Right forelimb (tissue), 1 donor: ENCODE measurements at regions not wholly inside any gene's neighbourhood (a gene's known extent, or its start where the extent isn't known, plus 50 kb on each side); places are given as distances from the start of the nearest gene placed in this dataset.

Experiments used
- DNase-seq: peaks from one replicate; pipeline ENCODE4 v3.0.0-alpha.2; 2018

DNA sequence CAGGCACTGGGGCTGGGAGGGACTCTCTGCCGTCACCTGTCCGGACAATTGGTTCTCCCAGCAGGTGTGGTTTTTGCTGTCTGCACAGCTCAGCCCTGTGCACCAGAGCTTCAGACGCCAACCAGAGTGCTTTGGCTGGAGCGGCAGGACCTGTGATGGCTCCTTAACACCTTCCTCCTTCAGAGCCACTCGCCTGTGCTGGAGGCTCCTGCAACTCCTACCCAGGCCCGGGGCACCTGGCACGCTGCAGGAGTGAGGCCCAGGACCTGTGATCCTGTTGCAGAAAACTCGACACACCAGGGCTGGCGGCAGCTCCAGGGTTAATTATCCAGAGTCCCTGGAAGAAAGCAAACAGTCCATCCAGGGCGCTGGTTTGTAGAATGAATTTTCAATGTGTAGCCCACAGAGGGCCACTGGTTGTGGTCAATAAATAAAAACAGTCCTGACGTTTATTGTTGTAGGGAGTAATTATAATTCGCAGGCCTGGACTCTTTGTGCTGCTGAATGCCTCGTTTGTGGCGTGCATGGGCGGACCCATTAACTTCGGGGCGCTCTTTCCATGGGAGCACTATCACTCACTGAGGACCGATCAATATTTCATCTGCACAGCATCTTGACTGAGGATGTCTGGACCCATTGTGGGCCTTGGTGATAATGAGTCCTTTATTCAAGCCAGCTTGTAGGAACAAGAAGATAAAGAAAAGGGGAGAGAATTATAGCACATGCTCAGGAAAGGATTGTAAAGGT lies 339.7 kb upstream of the IRX4 start:
- DNase-seq: no peak

DNA sequence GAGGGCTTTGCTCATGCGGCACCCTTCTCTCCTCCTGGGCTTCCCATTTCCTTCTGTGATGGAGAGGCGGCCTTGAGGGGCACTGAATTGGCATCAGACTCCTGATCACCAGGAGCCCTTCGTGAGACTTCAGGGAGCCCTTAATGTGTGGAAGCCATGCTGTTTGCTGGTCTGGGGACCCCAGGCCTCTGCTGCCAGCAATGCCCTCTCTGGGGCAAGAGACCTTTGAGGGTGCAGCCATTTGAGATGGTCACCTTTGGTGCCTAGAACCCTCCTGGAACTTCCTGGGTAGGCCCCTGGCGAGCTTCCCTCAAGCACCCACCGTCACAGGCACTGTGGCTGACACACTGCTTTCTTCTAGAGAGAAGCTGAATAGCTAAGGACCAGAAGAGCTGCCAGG lies 338.7 kb upstream of the IRX4 start:
- no peak for DNase-seq

DNA sequence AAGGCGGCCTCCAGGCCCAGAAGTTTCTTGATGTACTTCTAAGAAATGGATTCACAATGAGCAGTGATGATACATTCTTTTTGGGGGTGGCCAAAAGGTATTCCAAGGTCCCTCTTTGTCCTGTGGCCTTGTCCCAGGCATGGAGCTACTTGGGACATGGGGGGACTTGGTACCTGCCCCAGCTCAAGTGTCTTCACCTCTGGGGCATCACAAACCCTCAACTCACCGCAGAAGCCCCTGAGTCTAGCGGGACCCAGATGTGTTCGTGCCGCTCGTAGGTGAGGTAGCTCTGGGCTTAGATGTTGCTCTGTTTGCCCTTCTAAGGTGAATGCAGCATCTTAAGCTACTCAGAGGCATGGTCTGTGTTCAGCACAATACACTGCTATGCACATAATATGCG lies 338.0 kb upstream of the IRX4 start:
- DNase-seq: no peak

DNA sequence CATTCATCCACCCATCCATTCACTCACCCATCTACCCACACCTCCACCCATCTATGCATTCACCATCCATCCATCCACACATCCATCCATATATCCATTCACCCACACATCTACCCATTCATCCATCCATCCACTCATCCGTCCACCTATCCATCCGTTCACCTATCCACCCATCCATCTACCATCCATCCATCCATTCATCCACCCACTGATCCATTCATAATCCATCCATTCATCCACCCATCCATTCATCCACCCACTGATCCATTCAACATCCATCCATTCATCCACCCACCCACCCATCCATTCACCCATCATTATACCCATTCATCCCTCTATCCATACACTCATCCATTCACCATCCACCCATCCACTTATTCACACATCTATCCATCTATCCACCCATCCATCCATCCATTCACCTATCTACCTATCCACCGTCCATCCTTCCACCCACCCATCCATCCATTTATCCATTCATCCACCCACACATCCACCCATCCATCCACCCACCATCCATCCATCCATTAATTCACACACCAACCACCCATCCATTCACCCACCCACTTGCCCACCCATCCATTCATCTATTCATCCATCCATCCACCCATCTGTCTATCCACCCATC lies 336.5 kb upstream of the IRX4 start:
- no peak for DNase-seq

DNA sequence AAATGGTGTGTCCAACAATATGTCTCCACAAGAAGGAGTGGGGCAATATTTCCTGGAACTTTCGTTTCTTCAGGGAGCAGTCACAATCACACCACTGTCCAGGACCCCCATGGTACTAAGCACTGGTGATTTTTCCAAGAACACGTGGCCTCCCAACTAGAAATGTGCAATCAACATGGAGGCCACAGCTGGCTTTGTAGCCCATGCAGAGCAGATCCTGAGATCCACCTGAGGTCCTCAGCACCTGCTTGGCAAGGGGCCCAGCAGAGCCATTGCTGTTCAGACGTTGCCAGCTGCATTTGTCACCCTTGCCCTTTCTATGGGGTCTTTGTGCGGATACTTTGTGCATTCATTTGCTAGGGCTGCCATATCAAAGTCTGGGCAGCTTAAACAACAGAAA lies 334.5 kb upstream of the IRX4 start:
- no peak for DNase-seq

DNA sequence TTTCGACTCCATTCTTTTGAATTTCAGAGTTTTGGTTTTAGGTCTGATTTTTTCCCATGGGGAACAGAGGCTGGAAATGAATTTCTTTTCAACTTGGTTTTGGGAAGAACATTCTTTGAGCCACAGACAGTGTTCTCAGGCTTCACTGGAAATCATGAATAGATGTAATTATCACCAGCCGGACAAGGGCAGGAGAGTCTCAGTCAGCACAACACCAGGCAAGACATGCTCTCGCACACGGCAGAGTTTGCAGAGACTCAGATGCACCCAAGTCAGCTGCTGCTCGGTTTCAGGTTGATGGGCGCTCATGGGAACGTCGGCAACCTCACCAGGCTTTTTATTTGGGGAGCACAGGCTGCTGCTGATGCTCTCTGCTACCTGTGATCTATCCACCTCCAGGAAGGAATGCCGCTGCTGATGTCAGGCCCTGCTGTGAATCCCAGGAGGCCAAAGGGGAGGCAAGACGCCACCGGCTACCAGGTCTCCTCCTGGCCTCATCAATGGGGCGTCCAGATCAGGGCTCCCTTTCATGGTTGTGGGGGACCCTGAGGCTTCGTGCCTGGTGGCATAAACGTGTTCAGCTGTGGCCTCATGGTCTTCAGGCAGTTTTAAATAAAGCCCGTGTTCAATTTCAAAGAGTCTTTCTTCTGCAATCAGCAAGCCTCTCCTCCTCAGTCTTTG lies 332.3 kb upstream of the IRX4 start:
- no peak for DNase-seq

DNA sequence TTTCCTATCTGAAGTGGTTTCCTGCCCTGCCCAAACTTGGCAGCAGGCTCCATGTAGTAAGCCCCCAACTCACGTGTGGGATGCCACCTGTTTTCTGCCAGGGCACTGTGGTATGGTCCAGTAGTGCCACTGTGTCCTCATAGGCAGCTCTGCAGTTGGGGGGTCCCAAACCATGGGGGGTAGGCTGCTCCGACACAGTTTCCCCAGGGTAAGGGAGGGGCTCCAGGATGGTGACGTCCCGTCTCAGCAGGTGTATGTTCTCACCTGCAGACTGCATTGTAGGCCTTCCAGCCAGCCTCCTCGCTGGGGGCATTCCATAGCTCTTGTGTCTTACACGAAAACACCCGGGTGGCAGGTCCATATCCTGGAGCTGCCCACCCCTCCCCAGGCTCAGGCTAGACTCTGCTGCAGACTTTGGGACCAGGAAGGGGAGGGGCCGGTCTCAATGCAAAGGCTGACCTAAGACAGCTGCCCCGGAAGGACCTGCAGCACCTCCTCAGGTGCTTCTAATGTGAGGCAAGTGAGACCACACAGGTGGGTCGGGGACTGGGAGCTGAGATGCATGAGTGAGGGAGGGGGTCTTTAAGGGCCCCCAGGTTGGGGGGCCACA lies 330.5 kb upstream of the IRX4 start:
- DNase-seq: no peak

DNA sequence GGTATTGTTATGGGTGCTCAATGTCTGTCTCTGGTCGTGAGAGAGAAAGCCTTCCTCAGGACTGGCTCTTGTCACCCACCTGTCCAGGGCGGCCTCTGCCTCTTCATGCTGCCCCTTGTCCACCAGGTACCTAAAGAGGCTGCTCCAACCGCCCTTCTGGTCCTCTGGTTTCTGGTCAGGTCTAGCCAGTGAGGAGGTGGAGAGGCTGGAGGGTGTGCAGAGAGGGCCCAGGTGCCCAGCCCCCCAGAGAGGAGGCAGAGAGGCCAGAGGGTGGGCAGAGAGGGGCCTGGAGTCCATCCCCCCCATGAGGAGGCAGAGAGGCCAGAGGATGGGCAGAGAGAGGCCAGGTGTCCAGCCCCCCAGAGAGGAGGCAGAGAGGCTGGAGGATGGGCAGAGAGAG lies 329.8 kb upstream of the IRX4 start:
- DNase-seq: no peak

DNA sequence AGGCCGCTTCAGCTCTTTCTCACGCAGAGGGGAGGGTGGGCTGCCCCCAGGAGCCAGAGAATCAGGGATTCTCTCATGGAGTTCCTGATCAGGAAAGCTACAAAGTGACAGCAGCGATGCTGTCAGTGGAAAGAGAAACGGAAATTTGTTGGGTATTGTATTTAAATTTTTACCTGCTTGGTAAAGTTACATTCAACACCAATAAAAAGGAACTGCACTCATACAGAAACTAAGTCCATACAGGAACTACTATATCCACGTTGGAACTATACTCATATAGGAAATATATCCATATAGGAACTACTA lies 325.5 kb upstream of the IRX4 start:
- no peak for DNase-seq

DNA sequence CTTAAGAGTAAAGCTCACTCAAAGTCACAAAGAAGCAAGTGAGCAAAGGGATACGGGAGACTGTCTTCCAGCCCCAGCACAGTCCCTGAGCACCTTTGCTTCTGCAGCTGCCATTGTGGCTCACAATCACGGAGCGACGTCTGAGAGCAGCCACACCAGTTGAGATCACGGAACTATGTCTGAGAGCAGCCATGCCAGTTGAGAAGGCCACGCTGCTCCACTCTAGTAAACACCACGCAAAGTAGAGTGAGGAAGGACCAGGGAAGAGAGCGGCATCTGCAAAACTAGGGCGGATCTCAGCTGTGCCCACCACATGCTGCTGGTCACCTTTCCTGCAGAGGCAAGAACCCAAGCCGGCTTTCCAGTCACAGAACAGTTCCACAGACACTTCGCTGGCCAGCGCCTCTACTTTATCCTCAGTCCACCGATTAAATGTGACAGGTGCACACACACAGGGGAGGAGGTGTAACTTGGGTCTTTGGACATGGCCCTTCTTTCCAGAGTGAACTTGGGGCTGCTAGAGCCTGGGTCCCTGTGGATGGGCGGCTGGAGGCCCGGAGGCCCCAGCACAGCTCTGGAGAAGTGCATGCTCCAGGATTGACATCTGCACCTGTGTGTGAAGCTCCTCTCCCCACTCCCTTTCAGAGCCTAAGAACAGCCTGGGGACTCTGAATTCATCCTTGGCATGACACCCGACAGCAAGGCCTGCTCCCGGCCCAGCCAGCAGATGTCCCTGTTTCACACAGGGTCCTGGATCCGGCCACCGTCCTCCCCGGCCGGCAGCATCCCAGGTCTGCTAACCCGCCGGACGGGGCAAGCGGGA lies 324.9 kb upstream of the IRX4 start:
- no peak for DNase-seq

DNA sequence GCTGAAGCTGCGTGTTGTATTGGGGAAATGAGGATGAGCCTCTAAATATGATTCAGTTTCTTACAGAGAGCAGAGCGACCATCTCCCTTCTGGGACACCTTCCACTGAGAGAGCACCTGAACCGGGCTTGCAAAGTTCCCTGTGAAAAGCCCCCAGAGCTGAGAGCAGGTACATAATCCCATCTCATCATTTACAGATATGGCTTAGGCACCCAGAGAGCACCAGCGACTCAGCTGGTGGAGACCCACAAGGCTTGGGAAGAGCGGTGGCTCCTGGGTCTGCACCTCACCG lies 324.3 kb upstream of the IRX4 start:
- DNase-seq: no peak

DNA sequence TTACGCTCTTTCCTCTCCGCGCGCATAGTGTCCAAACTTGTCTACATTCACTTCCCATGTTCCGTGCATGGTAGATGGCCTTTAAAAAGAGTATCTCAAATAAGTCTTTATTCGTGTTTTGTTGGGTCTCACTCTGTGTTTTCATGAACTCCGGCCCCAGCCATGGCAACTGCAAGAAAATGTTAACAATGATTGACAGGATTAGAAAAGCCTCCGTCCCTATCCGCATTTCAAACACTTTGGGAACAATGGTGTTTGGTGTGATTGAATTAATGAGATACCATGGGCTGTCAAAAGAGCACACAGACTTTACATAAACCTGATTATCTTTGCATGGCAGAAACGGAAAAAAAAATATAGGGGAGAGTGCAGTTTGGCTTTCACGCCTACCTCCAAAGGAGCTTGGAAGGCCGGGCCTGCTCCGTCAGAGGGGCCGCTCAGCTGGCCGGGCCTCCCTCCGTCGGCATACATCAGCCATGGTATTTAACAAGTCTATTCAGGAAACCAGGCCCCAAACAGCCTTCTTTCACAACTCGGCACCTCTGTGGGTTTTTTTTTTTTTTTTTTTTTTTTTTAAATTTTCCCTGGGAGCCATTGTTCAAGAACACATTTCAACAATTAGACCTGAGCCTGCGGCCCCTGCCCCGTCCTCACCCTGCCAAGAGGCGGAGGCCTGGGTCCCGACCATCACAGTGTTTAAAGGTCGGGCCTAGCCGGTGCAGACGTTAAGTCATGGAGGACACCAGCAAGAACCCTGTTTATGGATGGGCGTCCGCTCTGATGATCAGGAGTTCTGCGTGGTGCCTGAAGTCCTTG lies 323.8 kb upstream of the IRX4 start:
- no peak for DNase-seq

DNA sequence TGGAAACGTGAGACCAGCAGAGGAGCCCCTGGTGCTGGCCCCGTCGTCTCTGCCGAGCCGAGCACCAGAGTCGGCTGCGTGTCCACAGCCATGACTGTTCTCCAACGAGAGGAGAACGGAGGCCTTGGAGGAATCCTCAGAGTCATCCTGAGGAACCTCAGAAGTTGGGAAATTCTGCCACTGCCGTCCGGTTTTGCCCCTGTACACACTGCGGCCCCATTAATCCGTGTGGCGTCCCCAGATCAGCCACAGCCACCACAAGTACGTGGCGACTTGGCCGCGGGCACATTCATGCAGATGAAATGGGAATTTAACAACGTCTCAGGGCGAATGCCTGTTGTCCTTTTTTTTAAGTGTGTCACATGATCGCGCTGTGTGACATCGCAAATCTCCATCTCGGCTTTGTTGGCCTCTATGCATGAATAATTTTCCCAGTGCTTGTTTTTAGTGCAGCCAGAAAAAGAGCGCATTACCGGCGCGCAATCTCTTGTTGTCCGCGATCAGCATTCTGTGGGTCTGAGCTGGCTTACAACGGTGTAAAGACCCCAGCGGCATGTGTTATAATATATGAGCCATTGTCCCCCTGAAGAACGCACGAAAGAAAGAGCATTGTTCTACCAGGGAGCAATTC lies 323.0 kb upstream of the IRX4 start:
- no peak for DNase-seq

DNA sequence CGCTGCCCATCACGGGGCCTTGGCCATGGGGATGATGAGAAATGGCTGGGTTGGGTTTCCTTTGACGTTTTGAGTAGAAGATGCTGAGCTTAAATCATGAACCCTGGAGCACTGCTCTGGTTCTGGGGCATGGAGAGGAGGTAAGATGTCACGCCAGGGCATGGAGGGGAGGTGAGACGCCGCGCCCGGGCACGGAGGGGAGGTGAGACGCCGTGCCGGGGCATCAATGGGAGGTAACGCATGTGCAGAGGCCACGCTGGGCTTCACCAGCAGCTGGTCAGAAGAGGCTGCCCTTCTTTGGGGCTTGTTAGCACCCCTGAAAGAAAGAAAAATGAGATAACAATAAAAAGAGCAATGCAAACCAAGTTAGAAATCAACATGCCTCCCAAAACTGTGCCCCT lies 322.5 kb upstream of the IRX4 start:
- DNase-seq: no peak

DNA sequence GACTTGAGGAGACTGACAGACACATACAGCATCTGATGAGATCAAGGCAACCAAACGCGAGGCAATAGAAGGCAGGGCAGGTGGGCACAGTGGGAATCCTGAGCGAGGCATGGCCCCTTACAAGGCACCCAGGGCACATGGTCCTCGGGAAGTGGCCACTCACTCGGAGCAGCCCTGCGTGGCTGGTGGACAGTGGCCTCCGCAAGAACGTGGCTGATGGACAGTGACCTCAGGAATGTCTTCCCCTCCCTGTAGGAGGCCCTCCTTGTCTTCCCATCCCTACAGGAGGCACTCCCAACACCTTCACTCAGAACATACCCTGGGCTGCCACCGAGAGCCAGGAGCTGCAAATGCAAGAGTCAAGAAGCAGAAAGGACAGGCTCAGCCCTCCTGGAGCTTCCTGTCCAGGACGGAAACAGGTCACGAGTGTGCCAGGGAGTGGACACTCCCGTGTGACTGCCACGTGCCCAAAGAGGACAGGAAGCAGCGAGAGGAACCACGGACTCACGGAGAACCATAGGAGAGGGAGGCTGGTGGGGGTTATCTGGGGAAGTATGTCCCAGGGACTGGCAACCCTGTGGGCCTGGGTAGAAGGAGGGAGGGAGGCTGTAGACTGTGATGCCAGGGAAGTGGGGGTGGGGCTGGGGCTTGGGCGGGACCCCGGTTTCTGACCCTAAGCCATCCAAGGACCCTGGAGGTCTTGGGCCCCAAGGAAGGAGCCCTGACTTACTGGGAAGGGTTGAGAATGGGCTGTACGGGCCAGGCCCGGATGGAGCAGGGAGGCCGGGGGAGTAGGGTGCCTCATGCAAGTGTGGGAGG lies 321.9 kb upstream of the IRX4 start:
- no peak for DNase-seq

DNA sequence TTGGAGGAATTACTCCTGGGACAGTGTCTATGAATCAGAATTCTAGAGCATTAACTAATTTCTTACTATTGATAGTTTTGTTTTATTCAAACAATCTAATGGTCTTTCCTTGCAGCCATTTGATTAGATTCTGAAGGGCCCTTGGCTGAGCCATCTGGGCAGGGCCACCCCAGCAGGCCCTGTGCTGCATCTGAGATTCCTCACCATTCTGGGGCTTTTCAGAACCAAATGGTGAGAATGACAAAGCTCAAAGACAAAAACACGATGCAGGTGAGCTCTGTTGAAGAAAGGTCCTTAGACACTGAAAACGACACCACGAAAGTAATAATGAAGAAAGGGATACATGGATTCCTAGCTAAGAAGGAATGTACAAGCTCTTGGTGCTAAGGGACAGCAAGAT lies 321.0 kb upstream of the IRX4 start:
- DNase-seq: no peak

DNA sequence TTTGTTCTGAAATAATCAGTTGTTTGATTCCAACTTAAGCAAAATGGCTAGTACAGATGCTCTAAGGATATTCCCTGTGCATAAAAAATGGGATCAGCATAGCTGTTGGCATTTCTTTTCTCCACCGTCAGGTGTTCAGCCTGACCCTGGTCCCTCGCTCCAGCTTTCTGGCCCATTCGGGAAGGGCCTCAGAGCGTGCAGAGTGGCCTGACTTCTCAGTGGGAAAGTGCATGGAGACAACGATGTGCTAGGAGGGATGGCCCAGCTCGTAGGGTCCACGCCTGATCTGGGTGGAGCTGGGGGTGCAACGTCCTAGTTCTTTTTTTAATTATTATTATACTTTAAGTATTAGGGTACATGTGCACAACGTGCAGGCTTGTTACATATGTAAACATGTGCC lies 319.1 kb upstream of the IRX4 start:
- no peak for DNase-seq

DNA sequence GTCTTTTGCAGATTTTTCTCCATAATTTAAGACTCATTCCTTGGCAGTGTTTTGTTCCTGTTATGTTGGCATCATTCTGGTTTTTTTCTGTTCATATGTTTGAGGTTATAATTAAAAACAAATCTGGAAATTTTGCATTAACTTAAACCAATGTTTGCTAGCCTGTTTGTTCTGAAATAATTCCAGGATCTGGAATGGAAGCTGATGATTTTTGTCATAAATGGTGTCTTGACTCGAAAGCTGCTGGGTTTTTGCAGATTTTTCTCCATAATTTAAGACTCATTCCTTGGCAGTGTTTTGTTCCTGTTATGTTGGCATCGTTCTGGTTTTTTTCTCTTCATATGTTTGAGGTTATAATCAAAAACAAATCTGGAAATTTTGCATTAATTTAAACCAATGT lies 318.7 kb upstream of the IRX4 start:
- DNase-seq: no peak

DNA sequence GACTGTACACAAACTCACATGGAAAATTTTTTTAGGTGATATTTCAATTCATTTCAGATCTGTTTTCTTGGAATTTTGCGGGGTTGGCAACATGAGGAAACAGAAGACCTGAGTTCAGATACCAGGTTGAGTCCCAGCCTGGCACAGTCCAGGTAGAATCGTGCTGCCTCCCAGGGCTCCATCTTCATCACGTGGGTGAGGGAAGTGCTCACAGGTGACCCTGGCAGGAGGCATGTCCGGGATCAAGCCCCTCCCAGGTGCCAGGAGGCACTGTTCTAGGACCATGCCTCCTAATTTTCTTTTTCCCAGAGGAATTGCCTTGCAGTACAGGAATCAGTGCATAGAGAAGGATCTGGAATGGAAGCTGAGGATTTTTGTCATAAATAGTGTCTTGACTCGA lies 318.3 kb upstream of the IRX4 start:
- no peak for DNase-seq

DNA sequence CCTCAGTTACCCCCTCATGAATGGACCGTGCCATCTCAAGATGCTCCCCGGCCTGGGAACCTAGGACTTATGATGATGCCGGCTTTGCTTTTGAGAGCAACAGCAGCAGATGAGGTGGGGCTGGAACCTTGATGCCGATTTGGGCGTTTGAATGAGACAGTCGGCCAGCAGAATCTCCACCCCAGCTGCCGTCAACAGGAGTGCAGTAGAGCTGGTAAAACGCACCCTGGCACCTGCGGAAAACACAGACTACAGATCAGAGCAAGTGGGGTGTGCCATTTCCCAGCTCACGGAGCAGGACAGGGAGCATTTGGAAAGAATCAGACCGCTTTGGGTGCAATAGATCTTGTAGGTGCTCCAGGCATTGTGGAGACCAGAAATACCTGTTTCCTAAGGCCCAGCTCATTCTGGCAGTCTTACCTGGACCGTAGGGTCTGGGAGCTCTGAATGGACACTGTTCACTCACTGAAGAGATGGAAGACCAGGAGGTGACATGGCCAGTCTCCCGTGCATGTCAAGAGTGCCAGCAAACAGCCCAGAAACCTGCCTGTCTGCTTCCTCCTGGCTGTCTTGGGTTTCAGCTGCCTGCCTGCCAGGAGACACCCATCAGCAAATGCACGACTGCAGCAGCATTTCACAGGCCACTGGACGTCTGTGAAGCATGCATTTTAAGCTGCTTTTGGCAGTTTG lies 317.7 kb upstream of the IRX4 start:
- DNase-seq: peak; percentile 37

DNA sequence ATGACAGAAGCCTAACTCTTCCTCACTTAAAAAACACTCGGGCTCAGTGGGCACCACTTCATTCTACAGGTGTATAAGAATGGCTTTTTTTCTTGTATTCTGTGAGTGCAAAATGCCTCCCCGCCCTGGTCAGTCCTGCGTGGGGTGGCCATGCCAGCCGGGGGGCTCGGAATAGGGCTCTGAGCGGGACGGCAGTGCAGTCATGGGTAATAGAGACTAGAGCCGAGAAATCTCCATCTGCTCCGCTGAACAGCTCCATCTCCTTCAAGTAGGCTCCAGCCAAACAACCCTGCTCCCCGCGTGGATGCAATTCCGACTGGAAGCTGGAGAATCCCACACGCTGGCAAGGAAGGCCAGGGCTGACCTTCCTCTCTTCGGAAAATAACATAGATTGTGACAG lies 317.0 kb upstream of the IRX4 start:
- DNase-seq: no peak
